Hepatocyte (in vitro differentiated cells): ENCODE measurements at regions not wholly inside any gene's neighbourhood (a gene's known extent, or its start where the extent isn't known, plus 50 kb on each side); places are given as distances from the start of the nearest gene placed in this dataset.
"Not testable (repeated sequence)": the region's sequence is repeated elsewhere in the genome, so short reads cannot be mapped to it uniquely, and the experiment has no call there.

ENCODE experiments used
- CTCF ChIP-seq: fragments of 200-600 bp; sonication (generic); IDR thresholded peaks from 2 replicates; pipeline ENCODE4 v1.5.1; 2016; ENCODE audit warnings: antibody characterized with exemption, mild to moderate bottlenecking; ENCODE audit not compliant: poor library complexity
- EZH2 ChIP-seq: fragments of 200-600 bp; sonication (generic); IDR thresholded peaks from 2 replicates; pipeline ENCODE4 v1.6.1; 2016; ENCODE audit warnings: antibody characterized with exemption, mild to moderate bottlenecking, borderline replicate concordance
- EZH2phosphoT487 ChIP-seq: fragments of 200-600 bp; sonication (generic); IDR thresholded peaks from one replicate; pipeline ENCODE4 v1.6.1; 2018; ENCODE audit warnings: antibody characterized with exemption, mild to moderate bottlenecking, low read depth, moderate library complexity; ENCODE audit not compliant: unreplicated experiment, severe bottlenecking

- not testable (repeated sequence) for TF ChIP-seq CTCF, EZH2, EZH2phosphoT487
Observed at GRCh38 chr6:144505214-144505613, 220.1 kb downstream of the UTRN start.
